ENCODE measurements at regions not wholly inside any gene's neighbourhood (a gene's known extent, or its start where the extent isn't known, plus 50 kb on each side); places are given as distances from the start of the nearest gene placed in this dataset.

DNA sequence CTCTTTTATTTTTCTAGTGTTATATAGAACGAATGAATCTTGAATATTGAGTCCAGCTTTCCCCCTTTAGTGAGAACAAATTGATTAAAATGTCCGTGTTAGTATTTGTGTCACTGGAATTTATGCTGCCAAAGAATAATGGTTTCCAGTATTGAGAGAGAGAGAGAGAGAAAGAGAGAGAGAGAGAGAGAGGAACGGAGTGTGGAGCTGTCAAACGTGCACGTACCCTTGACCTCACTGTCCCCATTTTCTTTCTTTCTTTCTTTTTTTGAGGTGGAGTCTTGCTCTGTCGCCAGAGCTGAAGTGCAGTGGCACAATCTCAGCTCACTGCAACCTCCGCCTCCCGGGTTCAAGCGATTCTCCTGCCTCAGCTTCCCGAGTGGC, 70.9 kb upstream of the GREM2 start:
- TF ChIP-seq EZH2phosphoT487 (IDR thresholded peaks at IDR 0.05; ENCODE audit: unreplicated experiment) (no peak), POLR2AphosphoS5 (IDR thresholded peaks at IDR 0.05; ENCODE audit: low read depth) (no peak)
- TF ChIP-seq, protein P1, sequence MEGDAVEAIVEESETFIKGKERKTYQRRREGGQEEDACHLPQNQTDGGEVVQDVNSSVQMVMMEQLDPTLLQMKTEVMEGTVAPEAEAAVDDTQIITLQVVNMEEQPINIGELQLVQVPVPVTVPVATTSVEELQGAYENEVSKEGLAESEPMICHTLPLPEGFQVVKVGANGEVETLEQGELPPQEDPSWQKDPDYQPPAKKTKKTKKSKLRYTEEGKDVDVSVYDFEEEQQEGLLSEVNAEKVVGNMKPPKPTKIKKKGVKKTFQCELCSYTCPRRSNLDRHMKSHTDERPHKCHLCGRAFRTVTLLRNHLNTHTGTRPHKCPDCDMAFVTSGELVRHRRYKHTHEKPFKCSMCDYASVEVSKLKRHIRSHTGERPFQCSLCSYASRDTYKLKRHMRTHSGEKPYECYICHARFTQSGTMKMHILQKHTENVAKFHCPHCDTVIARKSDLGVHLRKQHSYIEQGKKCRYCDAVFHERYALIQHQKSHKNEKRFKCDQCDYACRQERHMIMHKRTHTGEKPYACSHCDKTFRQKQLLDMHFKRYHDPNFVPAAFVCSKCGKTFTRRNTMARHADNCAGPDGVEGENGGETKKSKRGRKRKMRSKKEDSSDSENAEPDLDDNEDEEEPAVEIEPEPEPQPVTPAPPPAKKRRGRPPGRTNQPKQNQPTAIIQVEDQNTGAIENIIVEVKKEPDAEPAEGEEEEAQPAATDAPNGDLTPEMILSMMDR (conservative IDR thresholded peaks at IDR 0.05; ENCODE audit: low read depth in 2 of 2) = no peak
- TF ChIP-seq, protein P2, sequence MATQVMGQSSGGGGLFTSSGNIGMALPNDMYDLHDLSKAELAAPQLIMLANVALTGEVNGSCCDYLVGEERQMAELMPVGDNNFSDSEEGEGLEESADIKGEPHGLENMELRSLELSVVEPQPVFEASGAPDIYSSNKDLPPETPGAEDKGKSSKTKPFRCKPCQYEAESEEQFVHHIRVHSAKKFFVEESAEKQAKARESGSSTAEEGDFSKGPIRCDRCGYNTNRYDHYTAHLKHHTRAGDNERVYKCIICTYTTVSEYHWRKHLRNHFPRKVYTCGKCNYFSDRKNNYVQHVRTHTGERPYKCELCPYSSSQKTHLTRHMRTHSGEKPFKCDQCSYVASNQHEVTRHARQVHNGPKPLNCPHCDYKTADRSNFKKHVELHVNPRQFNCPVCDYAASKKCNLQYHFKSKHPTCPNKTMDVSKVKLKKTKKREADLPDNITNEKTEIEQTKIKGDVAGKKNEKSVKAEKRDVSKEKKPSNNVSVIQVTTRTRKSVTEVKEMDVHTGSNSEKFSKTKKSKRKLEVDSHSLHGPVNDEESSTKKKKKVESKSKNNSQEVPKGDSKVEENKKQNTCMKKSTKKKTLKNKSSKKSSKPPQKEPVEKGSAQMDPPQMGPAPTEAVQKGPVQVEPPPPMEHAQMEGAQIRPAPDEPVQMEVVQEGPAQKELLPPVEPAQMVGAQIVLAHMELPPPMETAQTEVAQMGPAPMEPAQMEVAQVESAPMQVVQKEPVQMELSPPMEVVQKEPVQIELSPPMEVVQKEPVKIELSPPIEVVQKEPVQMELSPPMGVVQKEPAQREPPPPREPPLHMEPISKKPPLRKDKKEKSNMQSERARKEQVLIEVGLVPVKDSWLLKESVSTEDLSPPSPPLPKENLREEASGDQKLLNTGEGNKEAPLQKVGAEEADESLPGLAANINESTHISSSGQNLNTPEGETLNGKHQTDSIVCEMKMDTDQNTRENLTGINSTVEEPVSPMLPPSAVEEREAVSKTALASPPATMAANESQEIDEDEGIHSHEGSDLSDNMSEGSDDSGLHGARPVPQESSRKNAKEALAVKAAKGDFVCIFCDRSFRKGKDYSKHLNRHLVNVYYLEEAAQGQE (IDR thresholded peaks at IDR 0.05; ENCODE audit: unreplicated experiment) = no peak
